Tibial nerve (tissue), 3 donors: ENCODE measurements at regions not wholly inside any gene's neighbourhood (a gene's known extent, or its start where the extent isn't known, plus 50 kb on each side); places are given as distances from the start of the nearest gene placed in this dataset.

Source experiments
- CTCF ChIP-seq, 5 experiments: fragments of 200-600 bp in 3 of 5; fragments of 450-650 bp in 2 of 5; sonication (generic) in 3 of 5; IDR thresholded peaks; one replicate each; pipeline ENCODE4 v1.5.1; 2016 to 2019; ENCODE audit warnings: antibody characterized with exemption in 5 of 5, mild to moderate bottlenecking in 3 of 5, moderate library complexity in 2 of 5
- POLR2A ChIP-seq, 2 donors: fragments of 450-650 bp; IDR thresholded peaks; one replicate each; pipeline ENCODE4 v1.6.1; 2017; ENCODE audit warnings: antibody characterized with exemption in 2 of 2, mild to moderate bottlenecking in 2 of 2, moderate library complexity in 2 of 2

GRCh38 chr18:24841536-24841935, 381.1 kb downstream of the HRH4 start:
- TF ChIP-seq CTCF (IDR thresholded peaks at IDR 0.05) (no peak), POLR2A (IDR thresholded peaks at IDR 0.05) (no peak)
